Liver (tissue), 7 donors: ENCODE measurements at regions not wholly inside any gene's neighbourhood (a gene's known extent, or its start where the extent isn't known, plus 50 kb on each side); places are given as distances from the start of the nearest gene placed in this dataset.

Source experiments
- DNase-seq: peaks from one replicate; pipeline ENCODE4 v3.0.0-alpha.2; 2017; ENCODE audit warnings: low spot score
- H3K27ac ChIP-seq, 2 donors: one replicate each; pipeline ENCODE4 v1.7.0; 2013; ENCODE audit warnings: inconsistent platforms in 2 of 2, low read length in 2 of 2, control low read depth in 1 of 2, low read depth in 1 of 2, mild to moderate bottlenecking in 1 of 2
- H3K27me3 ChIP-seq, 4 donors: one replicate each; pipeline versions ENCODE4 v1.6.1 to v1.7.0; 2013; ENCODE audit warnings: low read length in 3 of 4, inconsistent platforms in 1 of 4, mild to moderate bottlenecking in 1 of 4, moderate library complexity in 1 of 4; ENCODE audit not compliant: control insufficient read depth in 4 of 4, insufficient read depth in 4 of 4
- H3K36me3 ChIP-seq, 4 donors: one replicate each; pipeline versions ENCODE4 v1.6.1 to v1.7.0; 2013; ENCODE audit warnings: low read length in 3 of 4, mild to moderate bottlenecking in 3 of 4, low read depth in 1 of 4, moderate library complexity in 1 of 4; ENCODE audit not compliant: control insufficient read depth in 4 of 4, insufficient read depth in 3 of 4
- H3K4me1 ChIP-seq, 4 donors: one replicate each; pipeline versions ENCODE4 v1.6.1 to v1.7.0; 2013; ENCODE audit warnings: low read length in 3 of 4, mild to moderate bottlenecking in 3 of 4, moderate library complexity in 1 of 4; ENCODE audit not compliant: control insufficient read depth in 4 of 4, insufficient read depth in 4 of 4
- H3K4me3 ChIP-seq, 3 donors: one replicate each; pipeline versions ENCODE4 v1.6.1 to v1.7.0; 2013; ENCODE audit warnings: low read length in 3 of 3, control low read depth in 1 of 3, low read depth in 1 of 3, mild to moderate bottlenecking in 1 of 3
- H3K9ac ChIP-seq, 2 donors: one replicate each; pipeline ENCODE4 v1.7.0; 2013; ENCODE audit warnings: low read length in 2 of 2, mild to moderate bottlenecking in 2 of 2, moderate library complexity in 2 of 2, control low read depth in 1 of 2, low read depth in 1 of 2
- H3K9me3 ChIP-seq, 4 donors: one replicate each; pipeline versions ENCODE4 v1.6.1 to v1.7.0; 2013; ENCODE audit warnings: low read length in 3 of 4; ENCODE audit not compliant: control insufficient read depth in 4 of 4
- EGR1 ChIP-seq, 2 donors: IDR thresholded peaks; 2 replicates each; pipeline ENCODE4 v1.6.1; 2016 to 2018; ENCODE audit warnings: antibody characterized with exemption in 2 of 2, low read depth in 2 of 2
- FOXA2 ChIP-seq: IDR thresholded peaks from 2 replicates; pipeline ENCODE4 v1.6.1; 2016; ENCODE audit warnings: antibody characterized with exemption
- GABPA ChIP-seq, 2 donors: IDR thresholded peaks in 1 of 2; conservative IDR thresholded peaks in 1 of 2; 2 replicates each; pipeline ENCODE4 v1.6.1; 2016; ENCODE audit warnings: antibody characterized with exemption in 2 of 2, mild to moderate bottlenecking in 1 of 2, moderate library complexity in 1 of 2
- HNF4A ChIP-seq, 2 donors: conservative IDR thresholded peaks; 2 replicates each; pipeline ENCODE4 v1.6.1; 2016; ENCODE audit warnings: antibody characterized with exemption in 2 of 2, mild to moderate bottlenecking in 2 of 2
- HNF4G ChIP-seq: IDR thresholded peaks from 2 replicates; pipeline ENCODE4 v1.6.1; 2016; ENCODE audit warnings: antibody characterized with exemption
- JUND ChIP-seq, 2 donors: IDR thresholded peaks; 2 replicates each; pipeline ENCODE4 v1.6.1; 2016; ENCODE audit warnings: antibody characterized with exemption in 2 of 2
- MAX ChIP-seq: IDR thresholded peaks from 2 replicates; pipeline ENCODE4 v1.6.1; 2016; ENCODE audit warnings: antibody characterized with exemption
- NR2F2 ChIP-seq: IDR thresholded peaks from 2 replicates; pipeline ENCODE4 v1.6.1; 2016; ENCODE audit warnings: antibody characterized with exemption
- RAD21 ChIP-seq, 2 donors: IDR thresholded peaks; 2 replicates each; pipeline ENCODE4 v1.6.1; 2016; ENCODE audit warnings: antibody characterized with exemption in 2 of 2, mild to moderate bottlenecking in 2 of 2
- RXRA ChIP-seq, 2 donors: IDR thresholded peaks; 2 replicates each; pipeline ENCODE4 v1.6.1; 2017 to 2018; ENCODE audit warnings: antibody characterized with exemption in 2 of 2, mild to moderate bottlenecking in 1 of 2
- SP1 ChIP-seq: IDR thresholded peaks from 2 replicates; pipeline ENCODE4 v1.6.1; 2018; ENCODE audit warnings: antibody characterized with exemption, mild to moderate bottlenecking
- TAF1 ChIP-seq: conservative IDR thresholded peaks from 2 replicates; pipeline ENCODE4 v1.6.1; 2016; ENCODE audit warnings: antibody characterized with exemption, mild to moderate bottlenecking
- YY1 ChIP-seq: IDR thresholded peaks from 2 replicates; pipeline ENCODE4 v1.6.1; 2016; ENCODE audit warnings: antibody characterized with exemption, mild to moderate bottlenecking
- WGBS: extraction: QIAGEN DNeasy Blood & Tissue Kit; methylation state at CpG from one replicate; pipeline ENCODE4 v1.1.7; 2013; 5-methylcytosine and 5-hydroxymethylcytosine counted together
- TF ChIP-seq, protein P1 (sequence below): IDR thresholded peaks from 2 replicates; pipeline ENCODE4 v1.6.1; 2016; ENCODE audit warnings: antibody characterized with exemption
- TF ChIP-seq, protein P2 (sequence below): IDR thresholded peaks from 2 replicates; pipeline ENCODE4 v1.6.1; 2016; ENCODE audit warnings: antibody characterized with exemption
- TF ChIP-seq, protein P3 (sequence below): IDR thresholded peaks from 2 replicates; pipeline ENCODE4 v1.6.1; 2016; ENCODE audit warnings: antibody characterized with exemption, mild to moderate bottlenecking
- donor health status: healthy.
- donor health status: healthy.
- donor health status: healthy.
- donor health status: healthy.

DNA sequence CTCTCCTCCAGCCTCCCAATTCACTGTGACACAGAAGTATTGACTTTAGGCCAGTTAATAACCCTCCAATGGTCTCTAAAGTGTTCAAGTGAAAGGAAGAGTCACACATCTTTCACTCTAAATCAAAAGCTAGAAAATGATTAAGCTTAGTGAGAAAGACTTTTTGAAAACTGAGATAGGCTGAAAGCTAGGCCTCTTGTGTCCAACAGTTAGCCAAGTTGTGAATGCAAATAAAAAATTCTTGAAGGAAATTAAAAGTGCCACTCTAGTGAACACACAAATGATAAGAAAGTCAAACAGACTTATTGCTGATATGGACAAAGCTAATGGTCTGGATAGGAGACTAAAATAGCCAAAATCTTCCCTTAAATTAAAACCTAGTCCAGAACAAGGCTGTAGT is 687.2 kb downstream of the TRIML1 start:
- Histone ChIP-seq H3K9me3 (no peaks in the 10 kb centered on the region), H3K27me3 (peaks cover 0 to 3% (median 1%) of the 10 kb centered on the region in 4 donors), H3K4me1 (no peaks in the 10 kb centered on the region), H3K27ac (no peak overlapping the region), H3K36me3 (no peaks in the 10 kb centered on the region), H3K4me3 (no peak overlapping the region), H3K9ac (no peak overlapping the region)
- TF ChIP-seq, protein P1, sequence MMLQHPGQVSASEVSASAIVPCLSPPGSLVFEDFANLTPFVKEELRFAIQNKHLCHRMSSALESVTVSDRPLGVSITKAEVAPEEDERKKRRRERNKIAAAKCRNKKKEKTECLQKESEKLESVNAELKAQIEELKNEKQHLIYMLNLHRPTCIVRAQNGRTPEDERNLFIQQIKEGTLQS, result no peak
- TF ChIP-seq, protein P2, sequence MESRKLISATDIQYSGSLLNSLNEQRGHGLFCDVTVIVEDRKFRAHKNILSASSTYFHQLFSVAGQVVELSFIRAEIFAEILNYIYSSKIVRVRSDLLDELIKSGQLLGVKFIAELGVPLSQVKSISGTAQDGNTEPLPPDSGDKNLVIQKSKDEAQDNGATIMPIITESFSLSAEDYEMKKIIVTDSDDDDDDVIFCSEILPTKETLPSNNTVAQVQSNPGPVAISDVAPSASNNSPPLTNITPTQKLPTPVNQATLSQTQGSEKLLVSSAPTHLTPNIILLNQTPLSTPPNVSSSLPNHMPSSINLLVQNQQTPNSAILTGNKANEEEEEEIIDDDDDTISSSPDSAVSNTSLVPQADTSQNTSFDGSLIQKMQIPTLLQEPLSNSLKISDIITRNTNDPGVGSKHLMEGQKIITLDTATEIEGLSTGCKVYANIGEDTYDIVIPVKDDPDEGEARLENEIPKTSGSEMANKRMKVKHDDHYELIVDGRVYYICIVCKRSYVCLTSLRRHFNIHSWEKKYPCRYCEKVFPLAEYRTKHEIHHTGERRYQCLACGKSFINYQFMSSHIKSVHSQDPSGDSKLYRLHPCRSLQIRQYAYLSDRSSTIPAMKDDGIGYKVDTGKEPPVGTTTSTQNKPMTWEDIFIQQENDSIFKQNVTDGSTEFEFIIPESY, result no peak
- TF ChIP-seq SP1, result no peak
- TF ChIP-seq FOXA2, result no peak
- TF ChIP-seq HNF4A (conservative IDR thresholded peaks at IDR 0.05), result no peak
- TF ChIP-seq RXRA (IDR thresholded peaks at IDR 0.05), result no peak
- TF ChIP-seq TAF1, result no peak
- TF ChIP-seq HNF4G, result no peak
- TF ChIP-seq MAX, result no peak
- no peak for TF ChIP-seq EGR1 (IDR thresholded peaks at IDR 0.05; ENCODE audit: low read depth in 2 of 2)
- DNase-seq, result no peak

- H3K27ac ChIP-seq, result no peak overlapping the region
- no peak for DNase-seq
- WGBS, result 69% methylated on average over 1 of the region's 1 CpG
- no peaks in the 10 kb centered on the region for H3K9me3 ChIP-seq
- no peak overlapping the region for H3K9ac ChIP-seq
- H3K4me1 ChIP-seq, result no peaks in the 10 kb centered on the region
- H3K36me3 ChIP-seq, result no peaks in the 10 kb centered on the region
- no peaks in the 10 kb centered on the region for H3K27me3 ChIP-seq
- no peak overlapping the region for H3K4me3 ChIP-seq
- TF ChIP-seq RAD21 (IDR thresholded peaks at IDR 0.05), result no peak
- TF ChIP-seq JUND (IDR thresholded peaks at IDR 0.05), result no peak
- no peak for TF ChIP-seq EGR1 (IDR thresholded peaks at IDR 0.05; ENCODE audit: low read depth in 2 of 2)
Observed at GRCh38 chr4:188839704-188840103, 700.5 kb downstream of the TRIML1 start.

DNA sequence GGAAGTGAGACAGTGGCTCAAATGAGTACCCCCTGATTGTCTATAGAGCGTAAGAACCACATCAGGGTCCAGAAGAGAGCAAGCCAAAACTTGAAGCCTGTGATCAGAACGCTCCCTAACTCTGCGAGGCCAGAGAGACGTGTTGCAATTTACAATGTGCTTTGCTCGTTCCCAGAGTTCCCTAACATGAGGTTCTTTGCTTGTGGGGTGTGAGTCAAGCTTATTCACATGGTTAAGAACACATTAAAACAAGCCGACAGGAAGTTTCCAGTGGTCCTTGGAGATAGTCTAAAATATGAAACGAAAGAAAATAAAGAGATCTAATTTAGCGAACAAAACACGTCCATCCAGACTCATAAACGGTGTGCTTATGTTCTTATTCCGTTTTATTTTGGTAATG is 702.3 kb downstream of the TRIML1 start:
- Histone ChIP-seq H3K4me1 (no peaks in the 10 kb centered on the region), H3K4me3 (no peak overlapping the region), H3K27me3 (no peaks in the 10 kb centered on the region), H3K9me3 (no peaks in the 10 kb centered on the region), H3K9ac (no peak overlapping the region), H3K36me3 (no peaks in the 10 kb centered on the region), H3K27ac (no peak overlapping the region)
- WGBS, result 79% methylated on average over 11 of the region's 11 CpGs
- DNase-seq, result no peak
- TF ChIP-seq, protein P3, sequence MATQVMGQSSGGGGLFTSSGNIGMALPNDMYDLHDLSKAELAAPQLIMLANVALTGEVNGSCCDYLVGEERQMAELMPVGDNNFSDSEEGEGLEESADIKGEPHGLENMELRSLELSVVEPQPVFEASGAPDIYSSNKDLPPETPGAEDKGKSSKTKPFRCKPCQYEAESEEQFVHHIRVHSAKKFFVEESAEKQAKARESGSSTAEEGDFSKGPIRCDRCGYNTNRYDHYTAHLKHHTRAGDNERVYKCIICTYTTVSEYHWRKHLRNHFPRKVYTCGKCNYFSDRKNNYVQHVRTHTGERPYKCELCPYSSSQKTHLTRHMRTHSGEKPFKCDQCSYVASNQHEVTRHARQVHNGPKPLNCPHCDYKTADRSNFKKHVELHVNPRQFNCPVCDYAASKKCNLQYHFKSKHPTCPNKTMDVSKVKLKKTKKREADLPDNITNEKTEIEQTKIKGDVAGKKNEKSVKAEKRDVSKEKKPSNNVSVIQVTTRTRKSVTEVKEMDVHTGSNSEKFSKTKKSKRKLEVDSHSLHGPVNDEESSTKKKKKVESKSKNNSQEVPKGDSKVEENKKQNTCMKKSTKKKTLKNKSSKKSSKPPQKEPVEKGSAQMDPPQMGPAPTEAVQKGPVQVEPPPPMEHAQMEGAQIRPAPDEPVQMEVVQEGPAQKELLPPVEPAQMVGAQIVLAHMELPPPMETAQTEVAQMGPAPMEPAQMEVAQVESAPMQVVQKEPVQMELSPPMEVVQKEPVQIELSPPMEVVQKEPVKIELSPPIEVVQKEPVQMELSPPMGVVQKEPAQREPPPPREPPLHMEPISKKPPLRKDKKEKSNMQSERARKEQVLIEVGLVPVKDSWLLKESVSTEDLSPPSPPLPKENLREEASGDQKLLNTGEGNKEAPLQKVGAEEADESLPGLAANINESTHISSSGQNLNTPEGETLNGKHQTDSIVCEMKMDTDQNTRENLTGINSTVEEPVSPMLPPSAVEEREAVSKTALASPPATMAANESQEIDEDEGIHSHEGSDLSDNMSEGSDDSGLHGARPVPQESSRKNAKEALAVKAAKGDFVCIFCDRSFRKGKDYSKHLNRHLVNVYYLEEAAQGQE, result no peak
- TF ChIP-seq, protein P2, result no peak
- no peak for TF ChIP-seq MAX
- TF ChIP-seq JUND (IDR thresholded peaks at IDR 0.05), result no peak
- no peak for TF ChIP-seq GABPA (IDR thresholded peaks at IDR 0.05 in 1 of 2, conservative IDR thresholded peaks at IDR 0.05 in 1 of 2)
- TF ChIP-seq, protein P1, result no peak
- TF ChIP-seq EGR1 (IDR thresholded peaks at IDR 0.05; ENCODE audit: low read depth in 2 of 2), result no peak
- no peak for TF ChIP-seq HNF4G
- TF ChIP-seq SP1, result no peak
- no peak for TF ChIP-seq FOXA2
- no peak for TF ChIP-seq NR2F2
- TF ChIP-seq RAD21 (IDR thresholded peaks at IDR 0.05), result no peak
- no peak for TF ChIP-seq YY1
